Endothelial cell of umbilical vein (primary cell): ENCODE measurements at regions not wholly inside any gene's neighbourhood (a gene's known extent, or its start where the extent isn't known, plus 50 kb on each side); places are given as distances from the start of the nearest gene placed in this dataset.

Experiments used
- POLR2A ChIP-seq: IDR thresholded peaks from 2 replicates; pipeline ENCODE4 v1.6.1; 2012; ENCODE audit warnings: low read depth, mild to moderate bottlenecking, control low read depth, low read length
- POLR2AphosphoS5 ChIP-seq: IDR thresholded peaks from 2 replicates; pipeline ENCODE4 v1.6.1; 2012; ENCODE audit warnings: low read depth, mild to moderate bottlenecking, control low read depth, low read length, moderate library complexity; ENCODE audit not compliant: insufficient read depth
- TF ChIP-seq, protein P1 (sequence below), 2 donors: IDR thresholded peaks; 1 replicate in 1 of 2; 2 replicates in 1 of 2; pipeline ENCODE4 v1.5.1; 2011; ENCODE audit warnings: low read length in 2 of 2, mild to moderate bottlenecking in 2 of 2, moderate library complexity in 2 of 2, control low read depth in 1 of 2, inconsistent platforms in 1 of 2, low read depth in 1 of 2; ENCODE audit not compliant: insufficient read depth in 1 of 2; ENCODE audit errors: extremely low read depth in 1 of 2

- TF ChIP-seq, protein P1, sequence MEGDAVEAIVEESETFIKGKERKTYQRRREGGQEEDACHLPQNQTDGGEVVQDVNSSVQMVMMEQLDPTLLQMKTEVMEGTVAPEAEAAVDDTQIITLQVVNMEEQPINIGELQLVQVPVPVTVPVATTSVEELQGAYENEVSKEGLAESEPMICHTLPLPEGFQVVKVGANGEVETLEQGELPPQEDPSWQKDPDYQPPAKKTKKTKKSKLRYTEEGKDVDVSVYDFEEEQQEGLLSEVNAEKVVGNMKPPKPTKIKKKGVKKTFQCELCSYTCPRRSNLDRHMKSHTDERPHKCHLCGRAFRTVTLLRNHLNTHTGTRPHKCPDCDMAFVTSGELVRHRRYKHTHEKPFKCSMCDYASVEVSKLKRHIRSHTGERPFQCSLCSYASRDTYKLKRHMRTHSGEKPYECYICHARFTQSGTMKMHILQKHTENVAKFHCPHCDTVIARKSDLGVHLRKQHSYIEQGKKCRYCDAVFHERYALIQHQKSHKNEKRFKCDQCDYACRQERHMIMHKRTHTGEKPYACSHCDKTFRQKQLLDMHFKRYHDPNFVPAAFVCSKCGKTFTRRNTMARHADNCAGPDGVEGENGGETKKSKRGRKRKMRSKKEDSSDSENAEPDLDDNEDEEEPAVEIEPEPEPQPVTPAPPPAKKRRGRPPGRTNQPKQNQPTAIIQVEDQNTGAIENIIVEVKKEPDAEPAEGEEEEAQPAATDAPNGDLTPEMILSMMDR (IDR thresholded peaks at IDR 0.05; ENCODE audit: extremely low read depth in 1 of 2, insufficient read depth in 1 of 2, low read depth in 1 of 2, low read length in 2 of 2): no peak
- TF ChIP-seq POLR2A: no peak
- no peak for TF ChIP-seq POLR2AphosphoS5
Observed at GRCh38 chr11:116649268-116649667, 123.5 kb downstream of the BUD13 start.
